HG03342 (cell line): ENCODE measurements at regions not wholly inside any gene's neighbourhood (a gene's known extent, or its start where the extent isn't known, plus 50 kb on each side); places are given as distances from the start of the nearest gene placed in this dataset.

ENCODE experiments used
- ATAC-seq: cut with Tn5 transposase; IDR thresholded peaks from one replicate; pipeline ENCODE4 v1.9.1; 2021; ENCODE audit warnings: mild to moderate bottlenecking, moderate library complexity; ENCODE audit not compliant: unreplicated experiment

GRCh38 chr16:6863135-6863534, 469.5 kb upstream of the RBFOX1 start:
- no peak for ATAC-seq

DNA sequence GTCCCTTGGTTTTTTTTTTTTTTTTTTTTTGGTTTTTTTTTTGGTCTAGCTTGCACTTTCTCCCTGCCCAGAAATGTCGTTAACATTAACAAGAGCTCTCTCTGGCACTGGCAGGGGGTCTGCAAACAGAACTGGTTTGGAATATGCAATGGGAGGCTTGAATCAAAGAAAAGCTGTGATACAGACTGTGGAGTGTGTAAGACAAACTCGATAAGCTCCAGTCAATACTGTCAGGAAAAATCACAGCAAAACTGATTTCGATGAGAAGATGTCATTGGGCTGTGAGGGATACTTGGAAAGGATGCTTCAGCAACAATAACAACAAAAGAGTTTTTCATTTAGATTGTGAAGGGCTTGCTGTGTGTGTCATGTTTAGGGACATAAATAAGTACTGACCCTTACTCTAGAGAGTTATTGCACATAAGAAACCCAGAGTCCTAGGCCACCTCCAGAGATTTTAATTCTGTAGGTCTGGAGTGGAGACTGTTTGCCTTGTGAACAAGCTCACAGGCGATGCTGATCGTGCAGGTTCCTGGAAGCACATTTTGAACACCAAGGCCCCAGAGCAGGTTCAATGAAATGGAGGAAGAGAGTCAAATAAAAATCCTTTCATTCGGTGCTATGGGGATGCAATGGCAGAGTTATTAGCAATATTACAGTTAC, 470.7 kb upstream of the RBFOX1 start:
- ATAC-seq = no peak

GRCh38 chr16:6861135-6861814, 471.4 kb upstream of the RBFOX1 start:
- no peak for ATAC-seq

DNA sequence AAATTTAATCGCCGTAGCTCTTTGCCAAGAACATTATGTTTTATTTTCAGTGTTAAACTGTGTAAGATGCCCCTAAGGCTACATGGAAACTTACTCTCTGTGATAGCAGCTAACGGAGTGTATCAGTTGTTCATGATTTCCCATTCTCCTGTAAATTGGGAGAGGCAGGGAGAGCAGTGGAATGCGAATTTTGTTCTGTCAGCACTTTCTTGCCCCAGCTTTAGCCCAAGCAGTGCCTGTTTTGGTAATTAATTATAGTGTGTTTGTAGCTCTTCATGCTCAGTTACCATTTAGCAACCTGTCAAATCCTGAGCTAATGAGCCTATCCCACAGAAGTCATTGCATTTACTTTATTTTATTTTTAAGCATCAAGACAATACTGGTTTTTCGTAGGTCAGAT, 475.1 kb upstream of the RBFOX1 start:
- ATAC-seq = no peak

DNA sequence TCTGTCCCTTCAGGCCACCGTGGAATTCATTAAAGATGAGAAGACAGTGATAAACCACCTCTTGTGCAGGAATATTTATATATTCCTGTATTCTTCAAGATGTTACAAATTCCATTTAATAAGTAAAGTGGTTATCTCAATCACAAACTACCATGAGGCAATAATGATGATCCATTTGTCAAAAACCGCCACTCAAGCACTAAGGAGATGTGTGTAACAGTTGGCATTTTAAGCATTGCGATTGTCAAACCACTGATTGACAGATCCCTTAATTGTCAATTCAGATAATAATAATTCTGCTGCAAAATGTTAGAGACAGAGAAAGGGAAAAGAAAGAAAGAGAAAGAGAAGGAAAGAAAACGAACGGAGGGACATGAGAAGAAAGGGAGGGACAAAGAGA, 476.1 kb upstream of the RBFOX1 start:
- no peak for ATAC-seq

DNA sequence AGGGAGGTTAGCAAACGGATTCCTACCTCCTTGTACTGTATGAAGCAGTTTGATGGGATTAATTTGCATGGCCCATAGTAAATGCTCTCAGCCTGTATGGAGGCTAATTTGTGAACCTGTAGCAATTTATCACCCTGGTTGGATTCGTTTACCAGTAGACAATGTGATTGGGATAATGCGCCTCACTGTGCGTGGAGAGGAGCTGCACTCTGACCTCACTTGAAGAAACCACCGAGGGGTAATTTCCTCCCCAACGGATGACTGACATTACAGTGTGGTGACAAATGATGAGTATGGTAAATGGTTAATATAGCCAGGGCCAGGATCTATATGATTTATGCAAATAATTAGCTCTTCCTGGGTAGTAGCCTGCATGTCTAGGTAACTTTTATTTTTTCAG, 479.1 kb upstream of the RBFOX1 start:
- no peak for ATAC-seq

GRCh38 chr16:6852643-6853225, 479.9 kb upstream of the RBFOX1 start:
- ATAC-seq = no peak

DNA sequence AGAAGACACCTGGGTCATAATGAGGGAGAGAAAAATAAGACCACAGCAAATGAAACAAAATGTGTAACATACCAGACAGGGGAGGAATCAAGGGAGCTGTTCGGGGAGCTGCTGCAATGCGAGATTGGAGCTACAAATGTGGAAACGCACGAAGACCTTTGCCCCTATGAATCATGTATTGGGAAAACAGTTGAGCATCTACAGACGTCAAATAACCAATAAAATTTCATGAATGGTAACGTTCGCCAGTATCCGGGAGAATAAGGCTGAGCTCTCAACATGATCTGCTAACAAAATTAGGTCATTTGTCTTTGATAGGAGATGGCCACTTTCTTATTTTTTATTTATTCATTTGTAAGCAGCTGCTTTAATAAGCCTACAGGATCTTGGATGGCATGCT, 486.2 kb upstream of the RBFOX1 start:
- ATAC-seq = no peak

GRCh38 chr16:6841392-6841791, 491.3 kb upstream of the RBFOX1 start:
- no peak for ATAC-seq

DNA sequence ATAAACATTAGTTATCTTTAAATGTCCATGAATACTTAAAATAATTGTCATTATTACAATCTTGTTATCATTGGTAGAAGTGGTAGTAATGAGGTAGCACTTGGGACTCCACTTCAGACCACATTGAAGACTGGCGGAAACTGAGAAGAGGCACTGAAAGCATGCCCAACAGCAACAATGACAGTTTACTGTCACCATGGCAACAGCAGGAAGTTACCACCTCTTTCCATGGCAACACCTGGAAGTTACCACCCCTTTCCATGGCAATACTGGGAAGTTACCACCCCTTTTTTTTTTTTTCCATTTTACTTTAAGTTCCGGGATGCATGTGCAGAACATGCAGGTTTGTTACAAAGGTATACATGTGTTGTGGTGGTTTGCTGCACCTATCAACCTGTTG, 494.9 kb upstream of the RBFOX1 start:
- ATAC-seq = no peak

DNA sequence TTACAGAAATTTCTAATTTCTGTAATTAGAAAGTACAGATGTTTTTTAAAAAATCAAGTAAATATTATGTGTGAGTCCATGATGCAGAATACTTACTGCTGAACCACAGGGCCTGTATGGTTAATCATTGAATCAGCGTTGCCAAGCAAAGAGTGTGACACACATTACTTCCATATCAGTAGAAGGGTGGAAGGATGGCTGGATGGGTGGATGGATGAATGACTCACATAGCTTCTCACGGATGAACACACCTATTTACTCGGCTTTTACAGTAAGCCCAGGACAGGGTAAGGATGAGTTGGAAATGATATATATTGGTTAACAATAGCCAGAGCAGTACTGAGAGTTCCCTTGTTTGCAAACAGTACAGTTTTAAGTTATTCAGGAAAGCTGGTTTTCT, 495.9 kb upstream of the RBFOX1 start:
- no peak for ATAC-seq

DNA sequence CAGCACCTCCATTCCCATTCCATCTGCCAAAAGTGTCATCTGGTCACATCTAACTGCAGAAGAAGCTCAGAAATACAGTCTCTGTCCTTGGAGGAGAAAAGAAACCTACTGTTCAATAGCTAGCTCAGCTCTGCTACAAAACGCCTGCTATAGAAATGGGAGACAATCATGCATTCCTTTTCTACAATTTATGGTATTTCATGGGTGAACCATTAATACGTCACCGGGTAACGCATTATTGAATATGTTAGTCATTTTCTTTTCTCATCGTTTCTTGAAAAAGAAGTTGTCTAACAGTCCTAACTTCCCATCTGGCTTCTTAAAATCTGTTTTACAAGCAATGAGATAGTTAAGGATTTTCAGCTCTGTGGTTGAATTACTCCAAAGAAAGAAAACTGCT, 496.7 kb upstream of the RBFOX1 start:
- ATAC-seq = no peak

GRCh38 chr16:6835516-6835915, 497.1 kb upstream of the RBFOX1 start:
- no peak for ATAC-seq

- ATAC-seq = no peak
Measured at GRCh38 chr16:6828690-6829089, 504.0 kb upstream of the RBFOX1 start.

GRCh38 chr16:6827931-6828330, 504.7 kb upstream of the RBFOX1 start:
- no peak for ATAC-seq

- no peak for ATAC-seq
Measured at GRCh38 chr16:6827267-6827666, 505.4 kb upstream of the RBFOX1 start.

DNA sequence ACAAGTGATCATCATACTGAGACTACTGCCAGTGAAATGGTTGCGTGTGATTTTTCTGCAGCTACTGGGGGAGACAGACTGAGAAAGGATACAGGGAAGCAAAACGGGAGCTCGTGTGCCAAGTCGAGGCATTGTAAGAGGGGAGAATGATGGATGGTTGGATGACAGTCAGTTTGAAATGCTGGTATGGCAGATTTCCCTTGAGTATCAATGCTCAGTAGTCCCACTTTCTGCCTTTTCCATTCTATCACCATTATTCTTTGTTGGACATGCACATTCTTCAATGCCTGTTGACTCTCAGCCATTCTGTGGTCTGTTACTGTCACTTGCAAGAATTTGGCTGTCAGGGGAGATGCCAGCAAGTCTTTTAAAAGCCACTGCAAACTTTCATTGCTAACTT, 510.6 kb upstream of the RBFOX1 start:
- no peak for ATAC-seq

DNA sequence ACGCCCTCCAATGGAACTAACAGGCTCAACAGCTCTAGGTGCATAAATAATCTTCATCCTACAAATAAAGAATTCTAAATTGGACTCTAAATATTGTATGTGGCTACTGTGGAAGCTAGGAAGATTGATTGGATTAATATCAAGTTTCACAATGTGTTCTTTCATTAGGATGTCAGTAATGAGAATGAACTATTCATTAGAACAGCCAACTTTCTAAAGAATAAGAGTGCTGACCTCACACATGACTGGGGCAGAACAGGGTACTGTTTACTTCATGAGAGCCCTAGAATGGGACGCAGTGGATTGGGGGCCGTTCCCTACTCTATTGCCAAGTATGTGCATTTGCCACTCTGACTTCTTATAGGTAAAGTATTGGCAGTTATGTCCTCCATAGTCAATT, 528.2 kb upstream of the RBFOX1 start:
- ATAC-seq = no peak

DNA sequence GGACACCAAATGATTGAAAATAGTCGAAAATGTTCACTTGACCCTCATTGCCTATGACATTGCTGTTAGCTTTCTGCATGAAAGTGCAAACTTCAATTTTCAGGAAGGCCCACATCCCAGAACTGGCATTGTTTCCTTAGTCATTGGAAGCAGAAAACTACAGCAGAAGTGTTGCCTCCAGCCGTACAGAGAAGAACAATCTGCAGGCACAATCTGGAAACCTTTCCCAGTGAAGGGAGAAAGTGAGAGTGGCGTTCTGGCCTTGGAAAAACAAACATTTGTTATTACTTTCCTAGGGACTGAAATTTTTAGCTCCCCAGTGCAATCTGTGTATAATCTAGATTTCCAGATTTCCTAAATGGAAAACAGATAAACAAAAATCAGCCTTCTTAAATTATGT, 529.5 kb upstream of the RBFOX1 start:
- no peak for ATAC-seq

DNA sequence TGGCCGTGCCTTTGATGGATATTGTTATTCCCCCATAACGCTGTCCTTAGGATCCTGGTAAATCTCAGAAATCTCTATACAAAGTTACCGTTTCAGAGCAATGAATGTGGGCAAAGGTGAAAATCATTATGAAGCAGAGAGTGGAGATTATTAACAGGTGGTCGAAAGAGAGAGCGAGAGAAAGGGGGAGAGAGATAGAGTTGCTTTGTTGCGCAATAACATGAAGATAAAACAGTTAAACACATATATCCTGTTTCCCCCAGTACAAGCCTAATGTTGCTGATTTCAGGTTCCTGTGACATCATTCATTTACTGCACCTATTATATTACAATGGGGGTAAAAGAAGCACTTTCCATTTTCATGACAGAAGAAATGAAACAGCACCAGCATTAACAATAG, 535.4 kb upstream of the RBFOX1 start:
- no peak for ATAC-seq

DNA sequence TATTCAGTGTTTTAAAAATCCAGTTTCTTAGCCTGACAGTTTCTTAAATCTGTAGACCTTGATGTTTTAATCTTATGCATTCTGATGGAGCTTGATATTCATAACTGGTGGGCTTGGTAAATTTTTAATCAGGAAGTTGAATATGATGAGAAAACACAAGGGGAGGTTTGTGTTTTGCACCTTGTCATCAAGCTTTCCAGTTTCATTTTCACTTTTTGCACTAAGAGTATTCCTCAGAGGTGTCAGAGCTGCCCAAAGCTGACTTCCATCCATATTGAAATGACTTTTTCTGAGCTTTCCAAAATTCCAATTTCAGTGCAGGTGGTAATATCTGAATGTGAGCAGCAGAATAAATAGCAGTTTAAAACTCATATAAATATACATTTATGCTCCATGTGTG, 555.0 kb upstream of the RBFOX1 start:
- ATAC-seq = no peak

- no peak for ATAC-seq
Measured at GRCh38 chr16:6775712-6776111, 556.9 kb upstream of the RBFOX1 start.

DNA sequence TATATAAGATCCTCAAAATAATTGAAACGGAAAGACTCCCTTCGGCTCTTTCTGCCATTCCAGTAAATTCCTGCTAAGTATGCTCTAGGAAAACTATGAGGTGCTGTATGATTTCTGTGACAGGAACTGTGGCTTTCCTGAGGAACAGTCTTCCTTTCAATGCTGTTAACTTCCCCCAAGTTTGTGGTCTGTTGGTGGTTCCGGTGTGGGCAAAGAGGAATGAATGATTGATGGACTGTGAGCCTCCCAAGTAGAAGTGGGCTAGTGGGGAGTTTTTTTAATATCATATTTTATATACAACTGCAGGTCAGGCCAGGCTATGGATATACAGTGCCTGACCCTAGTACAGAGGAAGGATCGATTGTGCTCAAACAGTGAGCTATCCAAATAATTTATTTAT, 560.7 kb upstream of the RBFOX1 start:
- no peak for ATAC-seq
